GM12878 (cell line): ENCODE measurements at regions not wholly inside any gene's neighbourhood (a gene's known extent, or its start where the extent isn't known, plus 50 kb on each side); places are given as distances from the start of the nearest gene placed in this dataset.

Experiments used
- ATAC-seq: fragments of 200-7000 bp; cut with Tn5 transposase; 3 replicates; pipeline ENCODE4 v1.9.1; 2020; ENCODE audit warnings: mild to moderate bottlenecking, moderate library complexity
- BruUV-seq: library from RNA; stranded (reverse); fragments of 400-500 nt; replicated peaks from 2 replicates; lab custom pipeline; 2021; lab: Mats Ljungman, UMichigan
- CTCF ChIA-PET: fragments of 300-600 bp; sonication (Branson Sonifier 250); formaldehyde crosslinking; extraction: SDS; loops from one replicate; lab custom pipeline; 2021; ENCODE audit warnings: inconsistent platforms; lab: Yijun Ruan, JAX
- POLR2A ChIA-PET: fragments of 350-600 bp; formaldehyde crosslinking; extraction: SDS; loops from one replicate; lab custom pipeline; 2021; ENCODE audit warnings: inconsistent platforms; lab: Charles Lee
- RAD21 ChIA-PET: fragments of 300-600 bp; sonication (Branson Sonifier 250); formaldehyde crosslinking; loops from one replicate; lab custom pipeline; 2023; ENCODE audit warnings: antibody characterized with exemption; ENCODE audit not compliant: unreplicated experiment; lab: Charles Lee
- SMC1A ChIA-PET: fragments of 300-600 bp; sonication (Branson Sonifier 250); formaldehyde crosslinking; loops from one replicate; lab custom pipeline; 2023; ENCODE audit not compliant: unreplicated experiment, uncharacterized antibody; lab: Charles Lee
- DNase-seq: peaks from one replicate; pipeline ENCODE4 v3.0.0-alpha.2; 2011; ENCODE audit warnings: low read depth, low spot score
- FAIRE-seq: peaks from 3 replicates; lab custom pipeline; 2011; peaks lifted over from hg19 to GRCh38; lab: Jason Lieb, UNC
- H2AFZ ChIP-seq: 2 replicates; pipeline ENCODE4 v1.6.0; 2011; ENCODE audit warnings: low read depth, low read length, control low read depth; ENCODE audit not compliant: control insufficient read depth
- H3K27ac ChIP-seq: 2 replicates; pipeline ENCODE4 v1.5.1; 2011; ENCODE audit warnings: control low read depth; ENCODE audit not compliant: control insufficient read depth, insufficient read depth
- H3K27me3 ChIP-seq, 2 experiments: replicated peaks in 1 of 2; 2 replicates each; pipeline versions ENCODE4 v1.6.0 to v1.6.1; 2011; ENCODE audit warnings: low read length in 1 of 2; ENCODE audit not compliant: control insufficient read depth in 2 of 2, insufficient read depth in 2 of 2
- H3K36me3 ChIP-seq, 2 experiments: 2 replicates each; pipeline ENCODE4 v1.5.1; 2011; ENCODE audit warnings: low read length in 1 of 2; ENCODE audit not compliant: control insufficient read depth in 2 of 2, insufficient read depth in 2 of 2
- H3K4me1 ChIP-seq: 2 replicates; pipeline ENCODE4 v1.6.1; 2011; ENCODE audit warnings: mild to moderate bottlenecking, low read length, moderate library complexity, mixed read lengths; ENCODE audit not compliant: control insufficient read depth, insufficient read depth
- H3K4me2 ChIP-seq: 2 replicates; pipeline ENCODE4 v1.6.0; 2011; ENCODE audit warnings: control low read depth; ENCODE audit not compliant: control insufficient read depth, insufficient read depth
- H3K4me3 ChIP-seq: fragments of 200-600 bp; sonication (generic); 2 replicates; pipeline ENCODE4 v1.5.1; 2016
- H3K79me2 ChIP-seq: 2 replicates; pipeline ENCODE4 v1.6.0; 2011; ENCODE audit warnings: low read length; ENCODE audit not compliant: control insufficient read depth, insufficient read depth
- H3K9ac ChIP-seq: 2 replicates; pipeline ENCODE4 v1.8.0; 2011; ENCODE audit warnings: low read length, control low read depth, mixed read lengths; ENCODE audit not compliant: control insufficient read depth, insufficient read depth
- H3K9me3 ChIP-seq: replicated peaks from 3 replicates; pipeline ENCODE4 v1.5.1; 2011; ENCODE audit warnings: mild to moderate bottlenecking, low read length; ENCODE audit not compliant: control insufficient read depth, insufficient read depth
- H4K20me1 ChIP-seq: 2 replicates; pipeline ENCODE4 v1.6.0; 2011; ENCODE audit not compliant: control insufficient read depth, insufficient read depth
- ATF3 ChIP-seq: IDR thresholded peaks from 2 replicates; pipeline ENCODE4 v1.6.1; 2011; ENCODE audit warnings: low read depth, mild to moderate bottlenecking, low read length, moderate library complexity, borderline replicate concordance; ENCODE audit errors: extremely low read depth
- E2F4 ChIP-seq: IDR thresholded peaks from 2 replicates; pipeline ENCODE4 v1.6.1; 2012; ENCODE audit warnings: low read depth, low read length, improper control_type of control experiment
- EP300 ChIP-seq, 2 experiments: fragments of 150-350 bp in 1 of 2; IDR thresholded peaks; 2 replicates each; pipeline ENCODE4 v1.6.1; 2011 to 2012; ENCODE audit warnings: low read depth in 2 of 2, low read length in 2 of 2, borderline replicate concordance in 1 of 2, improper control_type of control experiment in 1 of 2, inconsistent platforms in 1 of 2; ENCODE audit not compliant: control insufficient read depth in 1 of 2
- FOS ChIP-seq: IDR thresholded peaks from 3 replicates; pipeline ENCODE4 v1.6.1; 2011; ENCODE audit warnings: borderline replicate concordance; ENCODE audit not compliant: insufficient read length; ENCODE audit errors: extremely low read depth
- GABPA ChIP-seq: IDR thresholded peaks from 2 replicates; pipeline ENCODE4 v1.6.1; 2014; ENCODE audit warnings: antibody characterized with exemption, low read depth, mild to moderate bottlenecking, inconsistent platforms
- JUNB ChIP-seq: IDR thresholded peaks from 2 replicates; pipeline ENCODE4 v1.6.1; 2016; ENCODE audit warnings: antibody characterized with exemption, mild to moderate bottlenecking
- NBN ChIP-seq: fragments of 450-650 bp; IDR thresholded peaks from 2 replicates; pipeline ENCODE4 v1.6.1; 2016
- NKRF ChIP-seq: fragments of 450-650 bp; conservative IDR thresholded peaks from 2 replicates; pipeline ENCODE4 v1.6.1; 2017; ENCODE audit warnings: mild to moderate bottlenecking, moderate library complexity
- POLR2AphosphoS5 ChIP-seq: IDR thresholded peaks from 2 replicates; pipeline ENCODE4 v1.6.1; 2011; ENCODE audit warnings: mild to moderate bottlenecking, low read length, inconsistent platforms
- RBBP5 ChIP-seq: fragments of 200-600 bp; sonication (generic); conservative IDR thresholded peaks from 2 replicates; pipeline ENCODE4 v1.6.1; 2016
- SIN3A ChIP-seq: IDR thresholded peaks from 2 replicates; pipeline ENCODE4 v1.6.1; 2012; ENCODE audit warnings: low read depth, low read length, improper control_type of control experiment
- SMAD5 ChIP-seq: IDR thresholded peaks from 2 replicates; pipeline ENCODE4 v1.6.1; 2016; ENCODE audit warnings: antibody characterized with exemption, low read depth
- SMARCA5 ChIP-seq: fragments of 450-650 bp; IDR thresholded peaks from 2 replicates; pipeline ENCODE4 v1.6.1; 2017; ENCODE audit warnings: mild to moderate bottlenecking
- SP1 ChIP-seq: IDR thresholded peaks from one replicate; pipeline ENCODE4 v1.6.1; 2011; ENCODE audit warnings: low read depth, low read length
- TCF12 ChIP-seq: IDR thresholded peaks from 2 replicates; pipeline ENCODE4 v1.6.1; 2011; ENCODE audit warnings: low read depth, mild to moderate bottlenecking, low read length
- WGBS: methylation state at CpG from one replicate; pipeline ENCODE4 v1.1.6; 2016; ENCODE audit warnings: low lambda C conversion rate; ENCODE audit not compliant: insufficient replicate concordance, insufficient coverage; ENCODE audit errors: missing lambda C conversion rate; 5-methylcytosine and 5-hydroxymethylcytosine counted together
- in situ Hi-C: fragments of 300-500 bp; cut with MboI; formaldehyde crosslinking; loops from 9 replicates; pipeline ENCODE4 v1.14.3; 2018; ENCODE audit warnings: mixed read lengths
- intact Hi-C: fragments of 100-400 bp; cut with micrococcal nuclease; formaldehyde crosslinking; loops from one replicate; pipeline ENCODE4 v1.14.2; 2022; ENCODE audit not compliant: unreplicated experiment

GRCh38 chr6:6891125-6891721, 216.5 kb upstream of the RREB1 start:
- Histone ChIP-seq H4K20me1 (no peaks in the 10 kb centered on the region), H3K4me2 (no peak overlapping the region), H3K36me3 (no peaks in the 10 kb centered on the region), H3K27me3 (no peaks in the 10 kb centered on the region), H3K27ac (no peak overlapping the region), H3K4me1 (no peaks in the 10 kb centered on the region), H3K79me2 (no peaks in the 10 kb centered on the region), H3K4me3 (no peak overlapping the region), H3K9ac (no peak overlapping the region), H2AFZ (no peak overlapping the region), H3K9me3 (no peaks in the 10 kb centered on the region)
- ChIA-PET CTCF (no interaction called here), RAD21 (interaction anchor here (1.7 kb wide), 1 partner anchor 22 kb away, joined by 5 read pairs; no protein-coding TSS in a partner anchor), POLR2A (no interaction called here), SMC1A (interaction anchor here (1.1 kb wide), 1 partner anchor 13 kb away, joined by 5 read pairs; no protein-coding TSS in a partner anchor)
- in situ Hi-C loops (no loop called here), intact Hi-C loops (no loop called here)
- no TSS peak for BruUV-seq
- no peak for DNase-seq
- TF ChIP-seq NKRF (no peak), ATF3 (no peak)
- no peak for ATAC-seq
- 58% methylated on average over 8 of the region's 8 CpGs for WGBS
- no peak for FAIRE-seq

- BruUV-seq = no TSS peak
- RAD21 ChIA-PET = interaction anchor here (1.0 to 1.7 kb wide), 2 partner anchors 22 to 23 kb away, joined by 3 to 5 read pairs; no protein-coding TSS in a partner anchor
- Histone ChIP-seq H3K4me2 (no peak overlapping the region), H2AFZ (no peak overlapping the region; the same call in 1 of the 2 replicates), H3K27ac (no peak overlapping the region), H3K9ac (no peak overlapping the region), H3K4me3 (no peak overlapping the region), H3K27me3 (peaks cover 0 to under 1% of the 10 kb centered on the region in 2 experiments; a peak in 1 of 4 replicates), H3K4me1 (no peaks in the 10 kb centered on the region), H3K9me3 (no peaks in the 10 kb centered on the region), H4K20me1 (no peaks in the 10 kb centered on the region), H3K36me3 (no peaks in the 10 kb centered on the region), H3K79me2 (no peaks in the 10 kb centered on the region)
- intact Hi-C loops (no loop called here), in situ Hi-C loops (no loop called here)
- CTCF ChIA-PET = no interaction called here
- FAIRE-seq = no peak
- WGBS = 31% methylated on average over 6 of the region's 6 CpGs
- ATAC-seq = no peak; the same call in 2 of the 3 replicates
- no peak for DNase-seq
- SMC1A ChIA-PET = interaction anchor here (1.0 to 1.5 kb wide), 3 partner anchors 12 to 104 kb away, joined by 3 to 5 read pairs (median 3); no protein-coding TSS in a partner anchor
- POLR2A ChIA-PET = no interaction called here
- no peak for TF ChIP-seq RBBP5
- no peak for TF ChIP-seq JUNB
- no peak for TF ChIP-seq E2F4
- no peak for TF ChIP-seq SP1
- no peak for TF ChIP-seq NBN
- TF ChIP-seq FOS = no peak
- TF ChIP-seq SMARCA5 = no peak
- TF ChIP-seq EP300 (IDR thresholded peaks at IDR 0.05; ENCODE audit: borderline replicate concordance in 1 of 2, control insufficient read depth in 1 of 2, low read depth in 2 of 2, low read length in 2 of 2) = no peak
- no peak for TF ChIP-seq SMAD5
- TF ChIP-seq SIN3A = no peak
- no peak for TF ChIP-seq TCF12
- TF ChIP-seq GABPA = no peak
- TF ChIP-seq POLR2AphosphoS5 = no peak
Measured at GRCh38 chr6:6891949-6892461, 215.8 kb upstream of the RREB1 start.
